ENCODE measurements at regions not wholly inside any gene's neighbourhood (a gene's known extent, or its start where the extent isn't known, plus 50 kb on each side); places are given as distances from the start of the nearest gene placed in this dataset.

- no peak for DNase-seq
- Histone ChIP-seq H3K27ac (no peak overlapping the region), H3K4me3 (no peak overlapping the region), H3K36me3 (no peaks in the 10 kb centered on the region), H3K4me1 (no peaks in the 10 kb centered on the region), H3K9me3 (no peaks in the 10 kb centered on the region), H3K27me3 (no peaks in the 10 kb centered on the region)
- no peak for TF ChIP-seq CTCF (IDR thresholded peaks at IDR 0.05)
- no peak for TF ChIP-seq POLR2A (IDR thresholded peaks at IDR 0.05)
- intact Hi-C loops (cut with DNase I; ENCODE audit: low total_unique reads): no loop called here
Measured at GRCh38 chr7:115471891-115472290, 550.0 kb downstream of the MDFIC start.

- no peaks in the 10 kb centered on the region for H3K4me1 ChIP-seq
- H3K27me3 ChIP-seq: no peaks in the 10 kb centered on the region
- H3K4me3 ChIP-seq: no peak overlapping the region
- TF ChIP-seq CTCF (IDR thresholded peaks at IDR 0.05) (no peak), POLR2A (IDR thresholded peaks at IDR 0.05) (no peak)
- no peaks in the 10 kb centered on the region for H3K9me3 ChIP-seq
- intact Hi-C loops (cut with DNase I; ENCODE audit: low total_unique reads): no loop called here
- DNase-seq: no peak
- no peaks in the 10 kb centered on the region for H3K36me3 ChIP-seq
- H3K27ac ChIP-seq: no peak overlapping the region
Measured at GRCh38 chr7:115462301-115463015, 540.6 kb downstream of the MDFIC start.

GRCh38 chr7:115449689-115450088 is 527.8 kb downstream of the MDFIC start:
- Histone ChIP-seq H3K9me3 (no peaks in the 10 kb centered on the region), H3K27me3 (no peaks in the 10 kb centered on the region), H3K36me3 (no peaks in the 10 kb centered on the region), H3K4me1 (no peaks in the 10 kb centered on the region), H3K4me3 (no peak overlapping the region), H3K27ac (no peak overlapping the region)
- intact Hi-C loops (cut with DNase I; ENCODE audit: low total_unique reads): no loop called here
- TF ChIP-seq POLR2A (IDR thresholded peaks at IDR 0.05): no peak
- no peak for TF ChIP-seq CTCF (IDR thresholded peaks at IDR 0.05)
- DNase-seq: no peak

- intact Hi-C loops (cut with DNase I; ENCODE audit: low total_unique reads): no loop called here
- H3K27ac ChIP-seq: no peak overlapping the region
- DNase-seq: no peak
- TF ChIP-seq POLR2A (IDR thresholded peaks at IDR 0.05): no peak
- TF ChIP-seq CTCF (IDR thresholded peaks at IDR 0.05): no peak
- H3K4me1 ChIP-seq: no peaks in the 10 kb centered on the region
- H3K4me3 ChIP-seq: no peak overlapping the region
- no peaks in the 10 kb centered on the region for H3K27me3 ChIP-seq
- no peaks in the 10 kb centered on the region for H3K36me3 ChIP-seq
- H3K9me3 ChIP-seq: no peaks in the 10 kb centered on the region
Measured at GRCh38 chr7:115447495-115447894, 525.6 kb downstream of the MDFIC start.

GRCh38 chr7:115441033-115441432 is 519.1 kb downstream of the MDFIC start:
- Histone ChIP-seq H3K27ac (no peak overlapping the region), H3K4me3 (no peak overlapping the region), H3K36me3 (no peaks in the 10 kb centered on the region), H3K4me1 (no peaks in the 10 kb centered on the region), H3K27me3 (no peaks in the 10 kb centered on the region), H3K9me3 (no peaks in the 10 kb centered on the region)
- DNase-seq: no peak
- intact Hi-C loops (cut with DNase I; ENCODE audit: low total_unique reads): no loop called here
- no peak for TF ChIP-seq CTCF (IDR thresholded peaks at IDR 0.05)
- TF ChIP-seq POLR2A (IDR thresholded peaks at IDR 0.05): no peak
